ENCODE measurements at regions not wholly inside any gene's neighbourhood (a gene's known extent, or its start where the extent isn't known, plus 50 kb on each side); places are given as distances from the start of the nearest gene placed in this dataset.

DNA sequence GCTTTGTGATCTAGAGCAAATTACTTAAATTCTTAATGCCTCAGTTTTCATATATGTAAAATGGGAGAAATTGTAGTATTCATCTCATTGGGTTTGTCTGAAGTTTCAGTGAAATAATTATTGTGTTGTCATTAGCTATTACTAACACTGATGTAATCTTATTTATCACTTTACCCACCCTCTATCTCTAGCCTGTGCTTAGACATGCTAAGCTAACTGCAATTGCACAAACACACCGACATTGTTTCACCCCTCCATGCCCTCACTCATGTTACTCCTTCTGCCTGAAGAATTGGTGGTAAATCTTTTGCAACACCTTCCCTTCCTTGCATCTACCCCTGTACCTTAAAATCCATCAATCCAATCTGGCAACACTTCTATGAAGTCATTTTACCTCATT is 241.6 kb downstream of the BCAT1 start:
- H3K27me3 Mint-ChIP-seq = no peaks in the 10 kb centered on the region
- no peak overlapping the region for H3K27ac Mint-ChIP-seq
- no peak for TF ChIP-seq CTCF (IDR thresholded peaks at IDR 0.05; ENCODE audit: unreplicated experiment)
- H3K4me3 Mint-ChIP-seq (ENCODE audit: low read depth) = no peak overlapping the region
- H3K9me3 Mint-ChIP-seq (ENCODE audit: low read depth) = no peaks in the 10 kb centered on the region
- DNase-seq (ENCODE audit: low spot score, unreplicated experiment) = no peak
- peaks cover 3% of the 10 kb centered on the region for H3K4me1 Mint-ChIP-seq (ENCODE audit: low read depth)
- H3K36me3 Mint-ChIP-seq (ENCODE audit: insufficient read depth) = no peaks in the 10 kb centered on the region

DNA sequence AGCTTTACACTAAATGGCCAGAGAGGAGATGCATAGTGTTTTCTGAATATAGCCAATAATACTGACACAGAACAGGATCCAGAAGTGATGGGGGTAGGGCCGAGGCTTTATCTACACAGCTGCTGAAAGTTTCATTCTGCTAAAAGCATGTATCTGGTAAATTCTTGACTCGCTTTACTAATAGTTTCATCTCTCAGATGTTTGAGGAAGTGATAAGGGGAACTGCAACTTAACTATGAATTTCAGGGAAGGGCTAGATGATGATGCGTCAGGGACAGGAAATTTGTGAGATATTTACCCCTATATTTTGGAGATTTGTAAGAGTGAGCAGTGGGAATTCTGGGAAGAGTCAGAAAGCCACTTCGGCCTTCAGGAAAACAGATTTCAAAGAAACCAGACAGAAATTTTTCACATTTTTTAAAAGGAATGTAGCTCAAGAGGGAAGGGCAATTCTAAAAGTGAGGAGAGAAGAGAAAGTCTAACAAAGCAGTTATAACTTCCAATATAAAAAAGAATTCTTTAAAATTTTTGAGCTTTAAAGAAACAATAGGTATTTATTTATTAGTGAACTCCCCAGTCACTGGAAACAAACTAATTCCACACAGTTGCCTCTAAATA is 243.1 kb downstream of the BCAT1 start:
- Mint-ChIP-seq H3K27ac (peak overlapping the region; percentile 2), H3K4me3 (ENCODE audit: low read depth) (no peak overlapping the region), H3K4me1 (ENCODE audit: low read depth) (peaks cover 3% of the 10 kb centered on the region), H3K9me3 (ENCODE audit: low read depth) (peaks cover 5% of the 10 kb centered on the region), H3K27me3 (no peaks in the 10 kb centered on the region), H3K36me3 (ENCODE audit: insufficient read depth) (no peaks in the 10 kb centered on the region)
- TF ChIP-seq CTCF (IDR thresholded peaks at IDR 0.05; ENCODE audit: unreplicated experiment) = no peak
- no peak for DNase-seq (ENCODE audit: low spot score, unreplicated experiment)

- no peak for TF ChIP-seq CTCF (IDR thresholded peaks at IDR 0.05; ENCODE audit: unreplicated experiment)
- H3K27ac Mint-ChIP-seq = no peak overlapping the region
- no peaks in the 10 kb centered on the region for H3K27me3 Mint-ChIP-seq
- peaks cover 3% of the 10 kb centered on the region for H3K4me1 Mint-ChIP-seq (ENCODE audit: low read depth)
- H3K9me3 Mint-ChIP-seq (ENCODE audit: low read depth) = peaks cover 11% of the 10 kb centered on the region
- no peak for DNase-seq (ENCODE audit: low spot score, unreplicated experiment)
- H3K4me3 Mint-ChIP-seq (ENCODE audit: low read depth) = no peak overlapping the region
- H3K36me3 Mint-ChIP-seq (ENCODE audit: insufficient read depth) = peaks cover 3% of the 10 kb centered on the region
Observed at GRCh38 chr12:24705216-24705615, 243.7 kb downstream of the BCAT1 start.

GRCh38 chr12:24701343-24701742 is 247.6 kb downstream of the BCAT1 start:
- H3K27me3 Mint-ChIP-seq = no peaks in the 10 kb centered on the region
- H3K36me3 Mint-ChIP-seq (ENCODE audit: insufficient read depth) = peaks cover 3% of the 10 kb centered on the region
- H3K9me3 Mint-ChIP-seq (ENCODE audit: low read depth) = peaks cover 11% of the 10 kb centered on the region

DNA sequence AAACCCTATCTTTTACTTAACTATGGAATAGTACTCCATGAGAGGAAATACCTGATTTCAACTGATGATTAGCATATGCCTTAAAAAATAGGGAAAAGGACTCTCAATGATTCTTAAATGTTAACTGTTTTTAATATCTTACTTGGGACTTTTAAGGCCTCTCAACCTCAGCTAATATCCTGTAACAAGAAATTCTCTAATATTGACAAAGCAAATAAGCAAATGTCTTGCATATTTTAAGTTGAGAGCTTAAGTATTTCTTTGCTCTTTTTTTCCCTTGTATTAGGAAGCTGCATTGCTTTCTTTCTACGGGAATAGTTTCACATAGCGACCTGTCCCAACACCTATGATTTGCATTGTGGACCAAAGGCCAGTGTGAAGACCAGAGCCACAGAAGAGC is 249.9 kb downstream of the BCAT1 start:
- Mint-ChIP-seq H3K4me1 (ENCODE audit: low read depth) (no peaks in the 10 kb centered on the region), H3K27ac (no peak overlapping the region), H3K36me3 (ENCODE audit: insufficient read depth) (peaks cover 3% of the 10 kb centered on the region), H3K9me3 (ENCODE audit: low read depth) (peaks cover 11% of the 10 kb centered on the region), H3K4me3 (ENCODE audit: low read depth) (no peak overlapping the region), H3K27me3 (no peaks in the 10 kb centered on the region)
- TF ChIP-seq CTCF (IDR thresholded peaks at IDR 0.05; ENCODE audit: unreplicated experiment) = no peak
- no peak for DNase-seq (ENCODE audit: low spot score, unreplicated experiment)

More at GRCh38 chr12:24701343-24701742, 247.6 kb downstream of the BCAT1 start:
- peaks cover 3% of the 10 kb centered on the region for H3K4me1 Mint-ChIP-seq (ENCODE audit: low read depth)
- DNase-seq (ENCODE audit: low spot score, unreplicated experiment) = no peak
- no peak overlapping the region for H3K27ac Mint-ChIP-seq
- H3K4me3 Mint-ChIP-seq (ENCODE audit: low read depth) = no peak overlapping the region
- TF ChIP-seq CTCF (IDR thresholded peaks at IDR 0.05; ENCODE audit: unreplicated experiment) = no peak
